Activated CD8-positive, alpha-beta T cell treated with anti-CD3 and anti-CD28 coated beads for 36 hours (primary cell): ENCODE measurements at regions not wholly inside any gene's neighbourhood (a gene's known extent, or its start where the extent isn't known, plus 50 kb on each side); places are given as distances from the start of the nearest gene placed in this dataset.

Experiments used
- ATAC-seq: fragments of 200-7000 bp; cut with Tn5 transposase; one replicate; pipeline ENCODE4 v1.10.0; 2021; ENCODE audit warnings: mild to moderate bottlenecking, moderate library complexity
- CTCF ChIA-PET: fragments of 350-600 bp; sonication (Branson Sonifier 250); formaldehyde crosslinking; loops from one replicate; lab custom pipeline; 2021; ENCODE audit warnings: antibody characterized with exemption; lab: Charles Lee
- POLR2A ChIA-PET: fragments of 350-600 bp; sonication (Branson Sonifier 250); formaldehyde crosslinking; loops from one replicate; lab custom pipeline; 2021; ENCODE audit warnings: antibody characterized with exemption; lab: Charles Lee
- DNase-seq: peaks from one replicate; pipeline ENCODE4 v3.0.0-alpha.2; 2020
- H3K27ac Mint-ChIP-seq: one replicate; pipeline ENCODE4 v1.8.0; 2021; ENCODE audit warnings: mild to moderate bottlenecking, mixed read lengths
- H3K27me3 Mint-ChIP-seq: one replicate; pipeline ENCODE4 v1.8.0; 2021; ENCODE audit warnings: mixed read lengths
- H3K36me3 Mint-ChIP-seq: one replicate; pipeline ENCODE4 v1.8.0; 2021; ENCODE audit warnings: low read depth, mixed read lengths
- H3K4me1 Mint-ChIP-seq: one replicate; pipeline ENCODE4 v1.8.0; 2021; ENCODE audit warnings: low read depth, mixed read lengths
- H3K4me3 Mint-ChIP-seq: one replicate; pipeline ENCODE4 v1.8.0; 2021; ENCODE audit warnings: mild to moderate bottlenecking, moderate library complexity, mixed read lengths
- H3K9me3 Mint-ChIP-seq: one replicate; pipeline ENCODE4 v1.8.0; 2021; ENCODE audit warnings: mixed read lengths
- intact Hi-C: fragments of 100-400 bp; cut with micrococcal nuclease; formaldehyde crosslinking; loops from one replicate; pipeline ENCODE4 v1.10.0; 2022
- TF ChIP-seq, protein P1 (sequence below): fragments of 200-600 bp; IDR thresholded peaks from one replicate; pipeline ENCODE4 v1.8.0; 2022; ENCODE audit warnings: antibody characterized with exemption, mild to moderate bottlenecking

DNA sequence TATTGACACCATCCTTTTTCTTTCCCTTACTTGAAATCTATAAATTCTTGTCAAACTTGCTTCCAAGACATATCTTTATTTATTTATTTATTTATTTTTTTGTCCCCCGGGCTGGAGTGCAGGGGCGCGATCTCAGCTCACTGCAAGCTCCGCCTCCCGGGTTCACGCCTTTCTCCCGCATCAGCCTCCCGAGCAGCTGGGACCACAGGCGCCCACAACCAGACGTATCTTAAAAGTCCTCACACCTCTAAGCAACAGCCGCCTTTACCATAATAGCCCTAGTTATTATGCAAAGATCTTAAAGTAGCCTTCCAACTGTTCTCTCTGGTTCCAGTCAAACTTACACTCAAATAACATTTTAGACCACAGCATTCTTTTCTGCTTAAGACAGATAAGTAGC lies 657.0 kb upstream of the B3GAT1 start:
- Mint-ChIP-seq H3K4me3 (no peak overlapping the region), H3K9me3 (no peaks in the 10 kb centered on the region), H3K27me3 (peaks cover 16% of the 10 kb centered on the region), H3K27ac (no peak overlapping the region), H3K4me1 (no peaks in the 10 kb centered on the region), H3K36me3 (no peaks in the 10 kb centered on the region)
- ChIA-PET POLR2A (interaction anchor here (0.6 kb wide), 1 partner anchor 1340 kb away, joined by 4 read pairs; no protein-coding TSS in a partner anchor), CTCF (interaction anchor here (1.2 kb wide), 1 partner anchor 200 kb away, joined by 3 read pairs; no protein-coding TSS in a partner anchor)
- ATAC-seq, result no peak
- intact Hi-C loops, result no loop called here
- TF ChIP-seq, protein P1, sequence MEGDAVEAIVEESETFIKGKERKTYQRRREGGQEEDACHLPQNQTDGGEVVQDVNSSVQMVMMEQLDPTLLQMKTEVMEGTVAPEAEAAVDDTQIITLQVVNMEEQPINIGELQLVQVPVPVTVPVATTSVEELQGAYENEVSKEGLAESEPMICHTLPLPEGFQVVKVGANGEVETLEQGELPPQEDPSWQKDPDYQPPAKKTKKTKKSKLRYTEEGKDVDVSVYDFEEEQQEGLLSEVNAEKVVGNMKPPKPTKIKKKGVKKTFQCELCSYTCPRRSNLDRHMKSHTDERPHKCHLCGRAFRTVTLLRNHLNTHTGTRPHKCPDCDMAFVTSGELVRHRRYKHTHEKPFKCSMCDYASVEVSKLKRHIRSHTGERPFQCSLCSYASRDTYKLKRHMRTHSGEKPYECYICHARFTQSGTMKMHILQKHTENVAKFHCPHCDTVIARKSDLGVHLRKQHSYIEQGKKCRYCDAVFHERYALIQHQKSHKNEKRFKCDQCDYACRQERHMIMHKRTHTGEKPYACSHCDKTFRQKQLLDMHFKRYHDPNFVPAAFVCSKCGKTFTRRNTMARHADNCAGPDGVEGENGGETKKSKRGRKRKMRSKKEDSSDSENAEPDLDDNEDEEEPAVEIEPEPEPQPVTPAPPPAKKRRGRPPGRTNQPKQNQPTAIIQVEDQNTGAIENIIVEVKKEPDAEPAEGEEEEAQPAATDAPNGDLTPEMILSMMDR, result no peak
- DNase-seq, result no peak

DNA sequence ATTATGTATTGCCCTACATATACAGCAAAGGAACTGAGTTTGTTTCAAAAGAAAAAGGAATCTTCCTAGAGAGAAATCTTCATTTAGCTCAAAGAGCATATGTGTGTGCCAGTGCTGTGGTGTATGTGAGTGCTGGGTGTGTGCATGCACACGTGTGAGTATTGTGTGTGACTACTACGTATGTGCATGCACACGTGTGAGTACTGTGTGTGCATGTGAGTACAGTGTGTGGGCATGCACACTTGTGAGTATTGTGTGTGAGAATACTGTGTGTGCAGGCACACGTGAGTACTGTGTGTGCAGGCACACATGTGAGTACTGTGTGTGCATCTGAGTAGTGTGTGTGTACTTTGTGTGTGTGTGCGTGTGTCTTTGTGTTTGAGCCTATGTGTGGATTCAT lies 651.0 kb upstream of the B3GAT1 start:
- ChIA-PET POLR2A (no interaction called here), CTCF (no interaction called here)
- H3K4me1 Mint-ChIP-seq, result no peaks in the 10 kb centered on the region
- intact Hi-C loops, result no loop called here
- DNase-seq, result no peak
- TF ChIP-seq, protein P1, result no peak
- peaks cover 18% of the 10 kb centered on the region for H3K9me3 Mint-ChIP-seq
- H3K36me3 Mint-ChIP-seq, result peaks cover 3% of the 10 kb centered on the region
- ATAC-seq, result no peak
- no peak overlapping the region for H3K27ac Mint-ChIP-seq
- no peak overlapping the region for H3K4me3 Mint-ChIP-seq
- peaks cover 10% of the 10 kb centered on the region for H3K27me3 Mint-ChIP-seq

DNA sequence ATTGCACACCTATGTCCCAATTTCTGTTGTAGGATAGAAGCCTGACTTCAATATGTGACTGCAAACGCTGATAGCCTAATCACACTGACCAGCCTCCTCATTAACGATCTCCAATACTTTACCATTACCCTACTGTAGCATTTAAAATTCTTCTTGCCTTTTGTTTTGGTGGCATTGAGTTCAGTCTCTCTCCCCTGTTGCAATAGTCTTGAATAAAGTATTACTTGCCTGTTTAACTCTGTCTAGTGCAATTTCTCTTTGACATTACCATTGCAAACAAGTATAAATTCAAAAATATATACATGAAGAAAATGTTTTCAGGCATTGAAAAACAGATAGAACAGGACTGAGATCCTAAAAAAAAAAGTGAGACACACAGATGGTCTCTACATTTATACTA lies 649.1 kb upstream of the B3GAT1 start:
- Mint-ChIP-seq H3K27me3 (peaks cover 11% of the 10 kb centered on the region), H3K4me3 (no peak overlapping the region), H3K27ac (no peak overlapping the region), H3K9me3 (peaks cover 18% of the 10 kb centered on the region), H3K36me3 (peaks cover 3% of the 10 kb centered on the region), H3K4me1 (no peaks in the 10 kb centered on the region)
- ChIA-PET CTCF (no interaction called here), POLR2A (no interaction called here)
- intact Hi-C loops, result no loop called here
- TF ChIP-seq, protein P1, result no peak
- ATAC-seq (no peak), DNase-seq (no peak)

DNA sequence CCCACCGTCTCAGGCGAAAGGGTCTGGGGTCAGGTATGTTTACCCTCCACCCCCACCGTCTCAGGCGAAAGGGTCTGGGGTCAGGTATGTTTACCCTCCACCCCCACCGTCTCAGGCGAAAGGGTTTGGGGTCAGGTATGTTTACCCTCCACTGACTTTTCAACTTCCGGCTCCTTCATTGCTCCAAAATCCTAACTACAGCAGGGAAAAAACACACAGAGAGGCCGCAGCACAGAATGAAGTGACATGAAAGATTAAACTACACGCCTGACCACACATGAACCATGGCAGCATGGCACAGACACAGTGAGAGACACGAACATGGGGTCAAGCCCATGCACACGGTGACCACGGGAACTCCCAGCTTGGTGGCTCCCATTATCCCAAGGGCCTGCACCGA lies 634.9 kb upstream of the B3GAT1 start:
- peaks cover 7% of the 10 kb centered on the region for H3K27me3 Mint-ChIP-seq
- no peak overlapping the region for H3K27ac Mint-ChIP-seq
- H3K4me1 Mint-ChIP-seq, result no peaks in the 10 kb centered on the region
- no peak for ATAC-seq
- TF ChIP-seq, protein P1, result no peak
- H3K4me3 Mint-ChIP-seq, result no peak overlapping the region
- no peaks in the 10 kb centered on the region for H3K9me3 Mint-ChIP-seq
- no peaks in the 10 kb centered on the region for H3K36me3 Mint-ChIP-seq
- no peak for DNase-seq
- CTCF ChIA-PET, result interaction anchor here (1.4 kb wide), 1 partner anchor 179 kb away, joined by 5 read pairs; no protein-coding TSS in a partner anchor
- POLR2A ChIA-PET, result no interaction called here
- intact Hi-C loops, result no loop called here

DNA sequence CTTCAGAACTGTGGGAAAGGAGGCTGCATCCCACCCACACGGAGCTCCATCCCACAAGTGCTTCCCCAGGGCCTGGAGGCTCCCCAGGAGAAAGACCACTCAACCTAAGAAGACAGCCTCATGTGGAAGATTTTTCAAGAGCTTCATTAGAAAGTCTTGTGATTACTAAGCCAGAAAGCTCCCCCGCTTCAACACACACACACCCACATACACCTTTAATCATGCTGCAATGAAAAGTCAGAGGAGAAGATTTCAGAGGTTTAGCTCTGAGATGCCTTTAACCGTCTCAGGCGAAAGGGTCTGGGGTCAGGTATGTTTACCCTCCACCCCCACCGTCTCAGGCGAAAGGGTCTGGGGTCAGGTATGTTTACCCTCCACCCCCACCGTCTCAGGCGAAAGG lies 634.5 kb upstream of the B3GAT1 start:
- no peak overlapping the region for H3K27ac Mint-ChIP-seq
- TF ChIP-seq, protein P1, result no peak
- intact Hi-C loops, result no loop called here
- H3K9me3 Mint-ChIP-seq, result no peaks in the 10 kb centered on the region
- H3K36me3 Mint-ChIP-seq, result no peaks in the 10 kb centered on the region
- ATAC-seq (no peak), DNase-seq (no peak)
- CTCF ChIA-PET, result interaction anchor here (1.4 kb wide), 1 partner anchor 178 kb away, joined by 5 read pairs; no protein-coding TSS in a partner anchor
- no peaks in the 10 kb centered on the region for H3K4me1 Mint-ChIP-seq
- H3K27me3 Mint-ChIP-seq, result peaks cover 3% of the 10 kb centered on the region
- POLR2A ChIA-PET, result no interaction called here
- H3K4me3 Mint-ChIP-seq, result no peak overlapping the region
